ENCODE measurements at regions not wholly inside any gene's neighbourhood (a gene's known extent, or its start where the extent isn't known, plus 50 kb on each side); places are given as distances from the start of the nearest gene placed in this dataset.

GRCh38 chr2:8524823-8525222 lies 157.0 kb upstream of the ID2 start:
- TF ChIP-seq TAF1 (IDR thresholded peaks at IDR 0.05; ENCODE audit: low read depth) = no peak
- no peak for TF ChIP-seq POLR2AphosphoS5 (IDR thresholded peaks at IDR 0.05)
- no peak for TF ChIP-seq RAD21 (conservative IDR thresholded peaks at IDR 0.05)
- TF ChIP-seq CTCF (IDR thresholded peaks at IDR 0.05; ENCODE audit: poor library complexity, severe bottlenecking) = no peak
- TF ChIP-seq EP300 (conservative IDR thresholded peaks at IDR 0.05; ENCODE audit: poor library complexity, severe bottlenecking) = no peak
- TF ChIP-seq SMC3 (conservative IDR thresholded peaks at IDR 0.05; ENCODE audit: poor library complexity) = no peak
- no peak for TF ChIP-seq REST (IDR thresholded peaks at IDR 0.05; ENCODE audit: borderline replicate concordance)
- no peak for TF ChIP-seq EZH2 (IDR thresholded peaks at IDR 0.05; ENCODE audit: borderline replicate concordance, insufficient read depth, low read length, poor library complexity, severe bottlenecking)
- no peak for TF ChIP-seq MXI1 (conservative IDR thresholded peaks at IDR 0.05; ENCODE audit: poor library complexity, severe bottlenecking)
- no peak overlapping the region for H3K27ac ChIP-seq (ENCODE audit: low read length)

GRCh38 chr2:8525236-8525581 lies 156.6 kb upstream of the ID2 start:
- H3K9me3 ChIP-seq (ENCODE audit: low read length) = no peaks in the 10 kb centered on the region
- no peaks in the 10 kb centered on the region for H3K36me3 ChIP-seq (ENCODE audit: insufficient read depth, low read length)
- no peak overlapping the region for H3K4me3 ChIP-seq (ENCODE audit: low read length)
- H3K27ac ChIP-seq (ENCODE audit: low read length) = no peak overlapping the region
- H3K9me2 ChIP-seq (ENCODE audit: insufficient read depth, low read length) = no peaks in the 10 kb centered on the region
- no peak overlapping the region for H3K4me2 ChIP-seq (ENCODE audit: low read length)
- no peak overlapping the region for H2AFZ ChIP-seq (ENCODE audit: low read depth, low read length)
- H4K20me1 ChIP-seq (ENCODE audit: insufficient read depth) = no peaks in the 10 kb centered on the region
- no peaks in the 10 kb centered on the region for H3K27me3 ChIP-seq (ENCODE audit: insufficient read depth, low read depth, low read length)
- H3F3A ChIP-seq (ENCODE audit: insufficient read depth, low read length, poor library complexity, severe bottlenecking) = no peaks in the 10 kb centered on the region
- no peak overlapping the region for H3K9ac ChIP-seq (ENCODE audit: low read length)
- TF ChIP-seq MXI1 (conservative IDR thresholded peaks at IDR 0.05; ENCODE audit: poor library complexity, severe bottlenecking) = no peak
- no peak for TF ChIP-seq TAF1 (IDR thresholded peaks at IDR 0.05; ENCODE audit: low read depth)
- no peak for TF ChIP-seq POLR2AphosphoS5 (IDR thresholded peaks at IDR 0.05)
- no peak for TF ChIP-seq EP300 (conservative IDR thresholded peaks at IDR 0.05; ENCODE audit: poor library complexity, severe bottlenecking)
- no peak for TF ChIP-seq SMC3 (conservative IDR thresholded peaks at IDR 0.05; ENCODE audit: poor library complexity)
- TF ChIP-seq RAD21 (conservative IDR thresholded peaks at IDR 0.05) = no peak
- no peak for TF ChIP-seq EZH2 (IDR thresholded peaks at IDR 0.05; ENCODE audit: borderline replicate concordance, insufficient read depth, low read length, poor library complexity, severe bottlenecking)
- TF ChIP-seq REST (IDR thresholded peaks at IDR 0.05; ENCODE audit: borderline replicate concordance) = no peak
- TF ChIP-seq CTCF (IDR thresholded peaks at IDR 0.05; ENCODE audit: poor library complexity, severe bottlenecking) = no peak
- no peaks in the 10 kb centered on the region for H3K79me2 ChIP-seq (replicated peaks; ENCODE audit: insufficient read depth, low read length)

More at GRCh38 chr2:8524823-8525222, 157.0 kb upstream of the ID2 start:
- Histone ChIP-seq H3K9me2 (ENCODE audit: insufficient read depth, low read length) (no peaks in the 10 kb centered on the region), H4K20me1 (ENCODE audit: insufficient read depth) (no peaks in the 10 kb centered on the region), H3K9ac (ENCODE audit: low read length) (no peak overlapping the region), H3K79me2 (replicated peaks; ENCODE audit: insufficient read depth, low read length) (no peaks in the 10 kb centered on the region), H3K4me2 (ENCODE audit: low read length) (no peak overlapping the region), H3K27me3 (ENCODE audit: insufficient read depth, low read depth, low read length) (no peaks in the 10 kb centered on the region), H3K4me3 (ENCODE audit: low read length) (no peak overlapping the region), H3K36me3 (ENCODE audit: insufficient read depth, low read length) (no peaks in the 10 kb centered on the region), H3K9me3 (ENCODE audit: low read length) (no peaks in the 10 kb centered on the region), H3F3A (ENCODE audit: insufficient read depth, low read length, poor library complexity, severe bottlenecking) (no peaks in the 10 kb centered on the region), H2AFZ (ENCODE audit: low read depth, low read length) (no peak overlapping the region)

Data from neural cell (in vitro differentiated cells).